Muscle layer of duodenum (tissue), 2 donors: ENCODE measurements at regions not wholly inside any gene's neighbourhood (a gene's known extent, or its start where the extent isn't known, plus 50 kb on each side); places are given as distances from the start of the nearest gene placed in this dataset.

Experiments used
- H3K27ac ChIP-seq: one replicate; pipeline ENCODE4 v1.7.0; 2013; ENCODE audit warnings: mild to moderate bottlenecking, low read length
- H3K27me3 ChIP-seq: one replicate; pipeline ENCODE4 v1.7.0; 2013; ENCODE audit warnings: low read depth, mild to moderate bottlenecking, control low read depth, low read length
- H3K36me3 ChIP-seq, 2 donors: one replicate each; pipeline ENCODE4 v1.7.0; 2013; ENCODE audit warnings: low read length in 2 of 2, control low read depth in 1 of 2, mild to moderate bottlenecking in 1 of 2; ENCODE audit not compliant: insufficient read depth in 2 of 2, control insufficient read depth in 1 of 2
- H3K4me1 ChIP-seq, 2 donors: one replicate each; pipeline ENCODE4 v1.7.0; 2013; ENCODE audit warnings: low read length in 2 of 2, mild to moderate bottlenecking in 2 of 2, control low read depth in 1 of 2, moderate library complexity in 1 of 2; ENCODE audit not compliant: insufficient read depth in 2 of 2, control insufficient read depth in 1 of 2
- H3K4me3 ChIP-seq, 2 donors: one replicate each; pipeline ENCODE4 v1.7.0; 2013; ENCODE audit warnings: low read length in 2 of 2, low read depth in 1 of 2, mild to moderate bottlenecking in 1 of 2
- H3K9me3 ChIP-seq, 2 donors: one replicate each; pipeline ENCODE4 v1.7.0; 2013; ENCODE audit warnings: low read length in 2 of 2, control low read depth in 1 of 2, mild to moderate bottlenecking in 1 of 2; ENCODE audit not compliant: control insufficient read depth in 1 of 2
- donor health status: healthy.

DNA sequence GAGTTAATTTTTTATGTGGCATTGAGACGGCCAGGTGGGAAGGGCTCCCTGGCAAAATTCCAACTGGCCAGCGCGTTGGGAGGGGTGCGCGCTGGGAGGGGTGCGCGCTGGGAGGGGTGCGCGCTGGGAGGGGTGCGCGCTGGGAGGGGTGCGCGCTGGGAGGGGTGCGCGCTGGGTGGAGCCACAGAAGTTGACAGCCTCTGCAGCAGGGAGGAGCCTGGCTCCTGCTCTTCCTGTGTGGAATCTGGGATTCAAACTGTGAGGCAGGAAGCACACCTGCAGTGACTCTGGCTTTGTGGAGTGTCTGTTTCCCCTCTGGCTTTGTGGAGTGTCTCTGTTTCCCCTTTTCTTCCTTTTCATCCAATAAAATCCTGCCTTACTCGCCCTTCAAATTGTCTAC lies 147.9 kb upstream of the CBLN2 start:
- H3K36me3 ChIP-seq = no peaks in the 10 kb centered on the region
- no peak overlapping the region for H3K4me3 ChIP-seq

DNA sequence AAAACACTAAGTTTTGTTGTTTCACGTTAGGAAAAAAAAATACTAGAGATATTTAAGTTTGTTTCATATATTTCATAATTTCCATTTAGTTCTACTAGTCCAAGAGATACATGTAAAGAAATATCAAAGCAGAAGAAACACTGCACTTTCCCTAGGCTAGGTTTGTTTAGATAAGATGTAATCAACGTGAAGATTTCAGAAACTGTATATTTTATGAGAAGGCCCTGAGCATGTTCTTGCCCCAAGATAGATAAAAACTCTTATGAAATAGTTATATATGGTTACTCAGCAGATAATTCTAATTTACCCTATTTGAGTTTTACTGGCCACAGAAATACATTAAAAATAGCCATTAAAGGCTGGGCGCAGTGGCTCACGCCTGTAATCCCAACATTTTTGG lies 143.6 kb upstream of the CBLN2 start:
- Histone ChIP-seq H3K27me3 (no peaks in the 10 kb centered on the region), H3K4me3 (no peak overlapping the region), H3K36me3 (no peaks in the 10 kb centered on the region), H3K27ac (no peak overlapping the region), H3K4me1 (peaks cover 0 to 5% of the 10 kb centered on the region in 2 donors), H3K9me3 (no peaks in the 10 kb centered on the region)

More for the DNA sequence above, 147.9 kb upstream of the CBLN2 start:
- no peaks in the 10 kb centered on the region for H3K9me3 ChIP-seq
- no peak overlapping the region for H3K27ac ChIP-seq
- peaks cover 0 to 5% of the 10 kb centered on the region in 2 donors for H3K4me1 ChIP-seq
- no peaks in the 10 kb centered on the region for H3K27me3 ChIP-seq

DNA sequence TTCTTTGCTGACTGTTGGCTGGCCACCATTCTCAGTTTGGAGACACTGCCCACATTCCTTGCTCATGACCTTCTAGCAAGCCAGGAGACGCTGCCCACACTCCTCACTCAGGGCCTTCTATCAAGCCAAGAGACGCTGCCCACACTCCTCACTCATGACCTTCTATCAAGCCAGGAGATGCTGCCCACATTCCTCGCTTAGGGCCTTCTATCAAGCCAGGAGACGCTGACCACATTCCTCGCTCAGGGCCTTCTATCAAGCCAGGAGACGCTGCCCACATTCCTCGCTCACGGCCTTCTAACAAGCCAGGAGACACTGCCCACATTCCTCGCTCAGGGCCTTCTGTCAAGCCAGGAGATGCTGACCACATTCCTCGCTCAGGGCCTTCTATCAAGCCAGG lies 131.3 kb upstream of the CBLN2 start:
- Histone ChIP-seq H3K36me3 (no peaks in the 10 kb centered on the region), H3K4me3 (no peak overlapping the region), H3K9me3 (no peaks in the 10 kb centered on the region), H3K27ac (no peak overlapping the region), H3K27me3 (no peaks in the 10 kb centered on the region), H3K4me1 (no peaks in the 10 kb centered on the region)

DNA sequence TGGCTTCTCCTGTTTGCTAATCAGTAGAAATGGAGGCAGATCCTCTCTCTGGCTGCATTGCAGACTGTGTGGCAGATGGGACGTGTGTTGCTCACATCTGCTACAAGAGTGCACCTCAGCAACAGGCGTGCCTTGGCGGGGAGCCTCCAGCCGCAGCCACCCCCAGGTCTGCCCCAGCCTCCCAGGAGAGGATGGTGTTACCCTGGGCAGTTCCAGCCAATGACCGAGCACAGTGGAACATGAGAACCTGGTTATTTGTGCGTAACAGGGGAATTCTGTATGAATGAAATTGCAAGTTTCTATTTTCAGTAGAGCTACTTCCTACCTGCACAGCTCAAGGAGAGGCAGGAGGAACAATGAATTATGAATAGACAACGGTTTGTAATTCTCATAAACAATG lies 130.6 kb upstream of the CBLN2 start:
- no peak overlapping the region for H3K4me3 ChIP-seq
- no peaks in the 10 kb centered on the region for H3K36me3 ChIP-seq
- H3K9me3 ChIP-seq = no peaks in the 10 kb centered on the region
- H3K27me3 ChIP-seq = no peaks in the 10 kb centered on the region
- H3K4me1 ChIP-seq = no peaks in the 10 kb centered on the region
- H3K27ac ChIP-seq = no peak overlapping the region

DNA sequence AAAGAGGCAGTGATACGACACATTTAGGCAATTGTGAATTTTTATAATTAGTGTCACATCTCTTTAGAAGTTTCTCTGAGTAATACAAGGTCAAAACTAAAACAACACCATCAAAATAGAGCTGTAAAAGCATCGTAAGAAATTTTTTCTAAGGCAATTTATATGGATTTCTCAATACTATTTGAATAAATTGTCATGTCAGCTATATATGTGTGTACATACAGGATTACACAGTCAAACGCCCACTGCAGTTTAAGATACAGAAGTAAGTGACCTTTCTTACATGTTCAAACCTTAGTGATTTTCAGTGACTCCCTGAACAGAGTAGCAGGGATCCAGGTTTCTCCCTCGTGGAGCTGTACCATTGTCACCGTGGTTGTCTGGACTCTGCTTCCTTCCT lies 129.1 kb upstream of the CBLN2 start:
- Histone ChIP-seq H3K4me3 (no peak overlapping the region), H3K9me3 (no peaks in the 10 kb centered on the region), H3K4me1 (no peaks in the 10 kb centered on the region), H3K36me3 (no peaks in the 10 kb centered on the region), H3K27me3 (no peaks in the 10 kb centered on the region), H3K27ac (no peak overlapping the region)

DNA sequence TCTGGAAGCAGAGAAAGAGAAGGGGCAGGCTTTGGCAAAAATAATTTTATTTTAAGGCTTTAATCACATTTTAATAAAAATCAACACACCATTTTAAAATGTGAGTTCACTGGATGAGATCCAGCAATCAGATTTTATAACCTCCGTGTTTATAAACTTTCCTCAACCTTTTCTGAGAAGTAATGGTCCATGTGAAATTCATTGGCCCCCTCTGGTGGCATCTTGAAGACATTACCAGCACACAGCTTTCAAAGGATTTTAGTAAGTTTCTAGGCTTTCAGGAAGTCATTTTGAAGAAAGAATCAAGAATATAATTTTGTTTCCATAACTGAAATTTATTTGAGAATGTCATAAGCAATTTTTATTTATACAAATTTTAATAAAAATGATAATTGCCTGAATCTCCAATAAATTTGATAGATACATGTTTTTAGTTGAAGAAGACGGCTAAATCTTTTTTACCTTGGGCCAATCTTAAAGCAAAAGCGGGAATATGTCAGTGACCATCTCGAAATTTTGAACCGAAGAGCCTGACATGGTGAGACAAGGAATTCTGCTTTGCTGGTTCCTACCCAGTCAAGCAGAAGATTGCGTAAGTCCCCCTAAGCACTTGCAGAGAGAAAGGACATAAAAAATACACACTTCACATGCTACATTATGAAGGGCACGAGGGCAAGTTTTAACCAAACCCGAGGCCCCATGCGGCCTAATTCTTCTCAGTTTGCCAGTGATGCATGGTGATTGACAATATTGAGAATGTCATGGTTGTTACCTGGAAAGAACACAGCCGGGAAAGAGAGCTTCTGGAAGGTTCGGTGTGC lies 128.4 kb upstream of the CBLN2 start:
- Histone ChIP-seq H3K9me3 (no peaks in the 10 kb centered on the region), H3K27ac (no peak overlapping the region), H3K27me3 (no peaks in the 10 kb centered on the region), H3K4me1 (no peaks in the 10 kb centered on the region), H3K4me3 (no peak overlapping the region), H3K36me3 (no peaks in the 10 kb centered on the region)

DNA sequence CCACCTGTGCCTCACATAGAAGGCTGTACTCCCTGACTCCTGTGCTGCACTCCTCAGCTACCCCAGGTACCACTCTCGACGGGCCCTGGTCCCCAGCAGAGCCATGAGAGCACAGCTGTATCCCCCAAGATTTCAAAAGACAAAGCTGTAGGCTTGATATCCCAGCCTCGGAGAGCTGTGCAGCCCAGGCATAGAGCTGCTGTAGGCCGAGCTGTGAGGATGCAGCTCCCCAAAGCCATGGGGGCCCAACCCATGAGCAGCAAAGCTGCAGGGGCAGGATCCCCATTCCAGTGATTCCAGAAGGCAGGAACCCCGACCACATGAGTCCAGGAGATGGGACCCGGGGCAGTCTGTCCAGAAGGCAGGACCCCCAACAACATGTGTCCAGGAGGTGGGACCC lies 123.8 kb upstream of the CBLN2 start:
- Histone ChIP-seq H3K36me3 (no peaks in the 10 kb centered on the region), H3K4me1 (no peaks in the 10 kb centered on the region), H3K9me3 (no peaks in the 10 kb centered on the region), H3K27me3 (no peaks in the 10 kb centered on the region), H3K4me3 (no peak overlapping the region), H3K27ac (no peak overlapping the region)

DNA sequence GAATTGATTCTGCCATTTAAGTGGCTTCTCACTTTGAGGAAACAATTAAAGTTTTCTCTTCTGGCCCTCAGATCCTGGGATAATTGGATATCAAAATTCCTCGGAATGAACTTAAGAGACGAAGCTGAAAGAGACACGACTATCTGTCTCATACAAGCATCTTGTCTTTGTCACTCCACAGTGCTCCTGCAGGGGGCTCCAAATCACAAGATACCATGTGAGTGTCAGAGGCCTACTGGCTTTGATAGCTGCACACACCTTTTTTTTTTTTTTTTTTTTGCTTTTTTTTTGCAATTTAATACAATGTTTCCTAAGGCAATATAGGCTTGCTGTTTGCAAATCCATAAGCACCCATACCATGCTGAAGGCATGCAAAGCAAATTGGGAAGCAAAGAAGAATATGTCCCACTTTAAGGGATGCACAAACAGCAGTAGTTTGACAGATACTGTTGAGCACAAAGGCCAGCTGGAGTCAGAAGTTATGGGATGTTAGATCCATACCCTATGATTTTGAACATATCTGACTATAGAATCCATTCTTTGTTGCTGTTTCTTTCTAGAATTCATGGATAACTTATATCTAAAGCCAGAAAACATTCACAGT lies 109.0 kb upstream of the CBLN2 start:
- no peaks in the 10 kb centered on the region for H3K36me3 ChIP-seq

DNA sequence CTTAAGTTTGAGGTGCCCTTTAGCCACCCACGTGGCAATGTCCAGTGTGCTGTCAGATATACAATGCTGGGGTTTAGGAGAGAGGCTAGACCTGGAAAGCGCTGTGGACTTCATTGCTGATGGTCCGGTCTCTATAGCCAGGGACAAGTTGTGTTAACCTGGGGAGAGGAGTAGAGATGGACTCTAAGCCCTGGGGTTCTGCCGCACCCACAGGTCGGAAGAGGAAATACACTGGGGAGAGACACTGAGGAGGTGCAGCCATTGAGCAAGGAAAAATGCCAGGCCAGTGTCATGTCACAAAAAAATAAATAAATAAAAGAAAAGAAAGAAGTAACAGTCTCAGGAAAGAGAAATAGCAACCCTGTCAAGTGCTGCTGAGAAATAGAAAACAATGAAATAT lies 106.9 kb upstream of the CBLN2 start:
- no peaks in the 10 kb centered on the region for H3K27me3 ChIP-seq
- no peaks in the 10 kb centered on the region for H3K36me3 ChIP-seq
- H3K9me3 ChIP-seq = no peaks in the 10 kb centered on the region
- no peak overlapping the region for H3K4me3 ChIP-seq
- no peaks in the 10 kb centered on the region for H3K4me1 ChIP-seq
- no peak overlapping the region for H3K27ac ChIP-seq

More for the DNA sequence above, 109.0 kb upstream of the CBLN2 start:
- Histone ChIP-seq H3K9me3 (no peaks in the 10 kb centered on the region), H3K4me3 (no peak overlapping the region), H3K27me3 (no peaks in the 10 kb centered on the region), H3K27ac (no peak overlapping the region), H3K4me1 (no peaks in the 10 kb centered on the region)

DNA sequence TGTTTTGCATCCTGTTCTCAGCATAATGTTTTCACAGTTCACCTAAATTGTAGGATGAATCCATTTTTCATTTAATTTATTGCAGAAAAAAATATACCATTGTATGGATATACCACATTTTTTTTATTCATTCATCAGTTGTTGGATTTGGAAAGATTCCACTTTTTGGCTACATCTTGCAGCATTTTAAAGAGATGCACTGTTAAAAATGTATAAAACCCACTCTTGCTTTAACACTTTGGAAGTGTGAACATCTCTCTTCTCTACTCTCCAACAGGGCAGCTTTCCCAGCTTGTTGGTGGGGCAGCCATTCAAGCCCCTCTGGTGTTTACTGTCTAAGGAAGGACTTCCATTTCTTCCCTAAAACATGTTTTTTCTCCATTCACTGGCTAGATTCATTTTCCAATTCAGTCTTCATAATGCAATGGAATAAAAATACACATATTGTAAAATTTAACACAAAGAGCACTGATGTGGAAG lies 104.4 kb upstream of the CBLN2 start:
- H3K27me3 ChIP-seq = no peaks in the 10 kb centered on the region
- no peaks in the 10 kb centered on the region for H3K9me3 ChIP-seq
- no peaks in the 10 kb centered on the region for H3K36me3 ChIP-seq
- no peak overlapping the region for H3K27ac ChIP-seq
- H3K4me1 ChIP-seq = no peaks in the 10 kb centered on the region
- no peak overlapping the region for H3K4me3 ChIP-seq

DNA sequence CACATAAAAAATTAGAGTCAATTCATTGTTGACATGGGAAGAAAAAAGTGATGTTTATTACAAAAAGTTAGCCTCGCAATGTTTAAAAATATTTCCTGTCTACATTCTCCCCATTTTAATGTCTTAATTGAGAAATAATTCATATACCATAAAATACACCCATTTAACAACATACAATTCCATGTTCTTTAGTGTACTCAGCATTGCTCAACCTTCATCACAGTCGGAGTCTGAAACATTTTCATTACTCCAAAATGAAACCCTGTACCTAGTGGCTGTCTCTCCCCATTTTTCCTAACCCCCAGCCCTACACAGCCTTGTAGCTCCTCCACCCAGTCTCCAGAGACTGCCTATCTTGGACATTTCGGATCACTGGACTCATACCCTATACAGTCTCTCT lies 103.9 kb upstream of the CBLN2 start:
- H3K4me1 ChIP-seq = no peaks in the 10 kb centered on the region
- no peaks in the 10 kb centered on the region for H3K27me3 ChIP-seq
- H3K4me3 ChIP-seq = no peak overlapping the region
- no peaks in the 10 kb centered on the region for H3K36me3 ChIP-seq
- H3K27ac ChIP-seq = no peak overlapping the region
- H3K9me3 ChIP-seq = no peaks in the 10 kb centered on the region
